K562 (cell line): ENCODE measurements at regions not wholly inside any gene's neighbourhood (a gene's known extent, or its start where the extent isn't known, plus 50 kb on each side); places are given as distances from the start of the nearest gene placed in this dataset.

Source experiments
- ELK1 ChIP-seq: sonication (generic); formaldehyde crosslinking; IDR thresholded peaks from 2 replicates; pipeline ENCODE4 v1.8.1; 2022; ENCODE audit warnings: missing genetic modification reagents
- GABPA ChIP-seq: fragments of 200-800 bp; sonication (Bioruptor generic); conservative IDR thresholded peaks from 2 replicates; pipeline ENCODE4 v1.6.1; 2016; ENCODE audit warnings: low read depth, missing genetic modification characterization, missing compliant biosample characterization
- HBP1 ChIP-seq: fragments of 450-650 bp; formaldehyde crosslinking; IDR thresholded peaks from 2 replicates; pipeline ENCODE4 v1.4.0; 2022; ENCODE audit warnings: missing genetic modification characterization
- MGA ChIP-seq: fragments of 450-650 bp; IDR thresholded peaks from 2 replicates; pipeline ENCODE4 v1.6.1; 2016; ENCODE audit warnings: mild to moderate bottlenecking, moderate library complexity

- TF ChIP-seq MGA (no peak), GABPA (no peak), HBP1 (CRISPR knock-in tag) (no peak), ELK1 (no peak)
These were observed 708.6 kb upstream of the KLHL1 start (continued) for GRCh38 chr13:70816853-70817252.
